22Rv1 (cell line): ENCODE measurements at regions not wholly inside any gene's neighbourhood (a gene's known extent, or its start where the extent isn't known, plus 50 kb on each side); places are given as distances from the start of the nearest gene placed in this dataset.

ENCODE experiments used
- H3K27ac ChIP-seq: fragments of 450-650 bp; 2 replicates; pipeline ENCODE4 v1.5.1; 2017
- ZFX ChIP-seq: fragments of 450-650 bp; IDR thresholded peaks from 2 replicates; pipeline ENCODE4 v1.6.1; 2017; ENCODE audit warnings: antibody characterized with exemption, borderline replicate concordance
- TF ChIP-seq, protein P1 (sequence below): fragments of 450-650 bp; IDR thresholded peaks from 2 replicates; pipeline ENCODE4 v1.5.1; 2017; ENCODE audit warnings: mild to moderate bottlenecking

DNA sequence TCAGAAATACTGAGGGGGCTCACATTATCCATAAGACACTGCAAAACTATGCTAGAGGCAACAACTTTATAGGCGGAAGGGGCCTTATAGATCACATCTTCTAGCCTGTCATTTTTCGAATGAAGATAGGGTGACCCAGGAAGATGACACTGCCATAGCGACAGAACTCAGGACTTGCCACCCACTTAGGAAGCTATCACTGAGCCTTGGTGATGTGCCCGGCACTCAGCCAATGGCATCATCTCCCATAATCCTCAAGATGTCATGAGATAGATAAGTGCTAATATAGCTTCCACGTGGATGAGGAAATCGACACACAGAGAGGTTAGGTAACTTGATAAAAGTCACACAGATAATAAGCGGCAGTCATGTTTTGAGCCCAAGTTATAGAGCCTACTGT lies 346.6 kb downstream of the DHX15 start:
- no peak overlapping the region for H3K27ac ChIP-seq
- TF ChIP-seq, protein P1, sequence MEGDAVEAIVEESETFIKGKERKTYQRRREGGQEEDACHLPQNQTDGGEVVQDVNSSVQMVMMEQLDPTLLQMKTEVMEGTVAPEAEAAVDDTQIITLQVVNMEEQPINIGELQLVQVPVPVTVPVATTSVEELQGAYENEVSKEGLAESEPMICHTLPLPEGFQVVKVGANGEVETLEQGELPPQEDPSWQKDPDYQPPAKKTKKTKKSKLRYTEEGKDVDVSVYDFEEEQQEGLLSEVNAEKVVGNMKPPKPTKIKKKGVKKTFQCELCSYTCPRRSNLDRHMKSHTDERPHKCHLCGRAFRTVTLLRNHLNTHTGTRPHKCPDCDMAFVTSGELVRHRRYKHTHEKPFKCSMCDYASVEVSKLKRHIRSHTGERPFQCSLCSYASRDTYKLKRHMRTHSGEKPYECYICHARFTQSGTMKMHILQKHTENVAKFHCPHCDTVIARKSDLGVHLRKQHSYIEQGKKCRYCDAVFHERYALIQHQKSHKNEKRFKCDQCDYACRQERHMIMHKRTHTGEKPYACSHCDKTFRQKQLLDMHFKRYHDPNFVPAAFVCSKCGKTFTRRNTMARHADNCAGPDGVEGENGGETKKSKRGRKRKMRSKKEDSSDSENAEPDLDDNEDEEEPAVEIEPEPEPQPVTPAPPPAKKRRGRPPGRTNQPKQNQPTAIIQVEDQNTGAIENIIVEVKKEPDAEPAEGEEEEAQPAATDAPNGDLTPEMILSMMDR, result no peak
- TF ChIP-seq ZFX, result no peak

GRCh38 chr4:24236532-24236931 lies 346.7 kb upstream of the PPARGC1A start:
- H3K27ac ChIP-seq, result no peak overlapping the region
- no peak for TF ChIP-seq ZFX
- TF ChIP-seq, protein P1, result no peak

DNA sequence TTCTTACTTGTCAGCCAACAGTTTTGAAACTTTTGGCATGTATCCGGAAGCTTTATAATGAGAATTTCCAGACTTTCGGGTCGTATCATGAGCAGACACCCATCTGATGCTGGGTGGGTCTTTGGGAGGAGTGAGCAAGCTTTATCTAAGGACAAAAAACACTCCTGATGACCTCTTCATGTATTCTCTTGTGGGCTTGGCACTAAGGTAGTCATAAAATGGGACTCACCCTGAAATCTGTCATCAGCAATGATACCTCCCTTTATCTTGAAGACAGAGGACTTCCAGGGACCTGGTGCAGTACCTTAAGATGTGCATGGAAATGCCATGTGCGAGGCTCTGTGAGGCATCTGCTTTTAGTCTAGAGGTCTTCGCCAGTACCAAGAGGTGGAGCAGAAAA lies 346.3 kb upstream of the PPARGC1A start:
- TF ChIP-seq ZFX, result no peak
- TF ChIP-seq, protein P1, result no peak
- no peak overlapping the region for H3K27ac ChIP-seq

DNA sequence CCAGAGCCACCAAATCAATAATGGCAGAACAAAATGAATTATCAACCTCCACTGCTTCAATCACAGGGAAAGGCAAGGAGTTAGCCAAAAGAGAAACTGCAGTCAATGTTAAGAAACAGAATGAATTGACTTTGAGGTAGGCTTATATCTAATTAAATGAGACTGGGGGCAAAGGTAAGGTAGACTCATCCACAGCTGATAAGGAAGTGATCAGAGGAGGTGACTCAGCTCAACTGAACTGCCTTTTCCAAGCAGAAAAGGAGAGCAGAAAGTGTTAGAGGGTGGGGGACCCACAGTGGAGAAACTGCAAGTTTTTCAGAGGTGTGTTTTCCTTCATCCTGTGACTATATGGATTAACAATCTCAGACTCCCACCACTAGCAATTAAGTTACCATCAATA lies 345.8 kb upstream of the PPARGC1A start:
- TF ChIP-seq ZFX, result no peak
- TF ChIP-seq, protein P1, result no peak
- no peak overlapping the region for H3K27ac ChIP-seq

DNA sequence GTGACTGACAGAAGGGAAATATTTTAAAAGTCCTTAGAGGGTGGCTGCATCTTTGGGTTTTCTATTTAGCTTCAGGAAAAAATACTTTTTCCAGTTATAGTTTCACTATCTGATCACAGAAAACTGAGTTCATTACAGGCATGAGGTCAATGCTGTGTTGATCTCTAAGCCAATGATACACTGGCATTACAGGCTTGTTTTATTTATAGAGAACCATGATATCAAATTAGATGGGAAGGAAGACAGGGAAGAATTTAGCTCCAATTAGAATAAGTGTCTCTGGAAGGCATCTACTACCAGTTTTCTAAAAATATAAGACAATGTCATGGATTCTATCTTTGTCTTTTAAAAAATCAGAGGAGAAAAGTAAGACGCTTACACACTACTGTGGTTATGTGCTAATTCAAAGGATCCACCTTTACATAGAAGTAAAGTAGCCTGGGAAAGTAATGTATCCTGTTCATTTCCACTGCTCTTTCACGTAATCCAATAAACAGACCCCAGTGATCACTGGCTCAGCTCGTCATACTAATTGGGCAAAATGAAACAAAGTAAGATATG lies 344.5 kb upstream of the PPARGC1A start:
- no peak for TF ChIP-seq ZFX
- TF ChIP-seq, protein P1, result no peak
- no peak overlapping the region for H3K27ac ChIP-seq

DNA sequence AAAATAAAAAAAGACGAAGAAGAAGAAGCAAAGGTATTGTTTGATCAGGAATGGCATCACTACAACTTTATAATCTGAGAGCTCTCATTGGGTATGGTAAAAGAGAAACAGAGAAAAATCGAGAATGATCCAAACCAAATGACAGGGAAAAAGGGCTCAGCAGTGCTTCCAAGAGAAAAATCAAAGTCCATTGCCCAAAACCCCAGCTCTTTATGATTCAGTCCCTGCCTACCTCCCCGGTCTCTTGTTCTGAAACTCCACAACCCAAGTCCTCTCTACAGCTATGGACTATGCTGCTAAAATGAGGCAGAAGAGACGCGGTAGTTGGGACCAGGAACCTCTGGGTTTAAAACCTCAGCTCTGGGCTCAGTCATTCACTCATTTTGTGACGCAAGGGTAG lies 341.1 kb upstream of the PPARGC1A start:
- no peak overlapping the region for H3K27ac ChIP-seq
- TF ChIP-seq ZFX, result no peak
- TF ChIP-seq, protein P1, result no peak

DNA sequence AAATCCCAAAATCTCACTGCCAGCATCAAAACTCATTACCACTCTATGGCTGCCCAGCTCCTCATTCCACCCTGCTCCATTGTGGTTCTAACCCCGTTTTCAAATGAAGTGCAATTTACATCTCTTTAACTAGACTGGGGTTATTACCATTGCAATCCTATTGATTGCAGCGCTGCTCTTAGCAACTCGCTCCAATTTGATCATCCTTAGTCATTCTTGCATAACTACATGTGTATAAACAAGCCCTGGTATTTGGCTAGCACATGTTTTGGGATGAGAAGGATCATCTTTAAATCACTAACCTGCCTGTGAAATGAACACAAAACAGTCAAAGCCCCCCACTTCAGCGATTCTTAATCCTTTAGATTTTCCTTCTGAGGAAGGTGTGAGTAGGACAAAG lies 340.1 kb upstream of the PPARGC1A start:
- no peak overlapping the region for H3K27ac ChIP-seq
- TF ChIP-seq ZFX, result no peak
- TF ChIP-seq, protein P1, result no peak
